ENCODE measurements at regions not wholly inside any gene's neighbourhood (a gene's known extent, or its start where the extent isn't known, plus 50 kb on each side); places are given as distances from the start of the nearest gene placed in this dataset.

GRCh38 chr2:5766056-5766455 lies 73.9 kb downstream of the SOX11 start:
- peaks cover 41% of the 10 kb centered on the region for H3K36me3 Mint-ChIP-seq
- no peak for DNase-seq (ENCODE audit: low spot score)
- POLR2A ChIA-PET = no interaction called here
- H3K9me3 Mint-ChIP-seq = peaks cover 59% of the 10 kb centered on the region
- H3K27ac Mint-ChIP-seq = no peak overlapping the region
- peaks cover 15% of the 10 kb centered on the region for H3K27me3 Mint-ChIP-seq (ENCODE audit: low read depth)
- H3K4me3 Mint-ChIP-seq = no peak overlapping the region
- H3K4me1 Mint-ChIP-seq = 0 out of 2 replicates have a peak, but pooled peaks cover 4% of the 10 kb centered on the region
- TF ChIP-seq ELF4 (CRISPR knock-in tag; IDR thresholded peaks at IDR 0.05; ENCODE audit: low read depth) (no peak), GTF2I (CRISPR knock-in tag; conservative IDR thresholded peaks at IDR 0.05) (no peak), CREM (CRISPR knock-in tag; IDR thresholded peaks at IDR 0.05) (no peak), ATF3 (CRISPR knock-in tag; conservative IDR thresholded peaks at IDR 0.05) (no peak), NFATC4 (CRISPR knock-in tag; IDR thresholded peaks at IDR 0.05) (no peak), IRF2 (CRISPR knock-in tag; IDR thresholded peaks at IDR 0.05; ENCODE audit: borderline replicate concordance, low read depth) (no peak)
- ATAC-seq = no peak
- CTCF ChIA-PET = no interaction called here

- H3K27ac Mint-ChIP-seq = no peak overlapping the region
- peaks cover 61% of the 10 kb centered on the region for H3K9me3 Mint-ChIP-seq
- DNase-seq (ENCODE audit: low spot score) (no peak), ATAC-seq (no peak)
- H3K4me3 Mint-ChIP-seq = no peak overlapping the region
- CTCF ChIA-PET = no interaction called here
- H3K36me3 Mint-ChIP-seq = peaks cover 39% of the 10 kb centered on the region
- TF ChIP-seq JAZF1 (CRISPR knock-in tag; IDR thresholded peaks at IDR 0.05) (no peak), MYBL2 (CRISPR knock-in tag; IDR thresholded peaks at IDR 0.05) (no peak), ZBTB43 (CRISPR knock-in tag; IDR thresholded peaks at IDR 0.05) (no peak), NR2C2 (CRISPR knock-in tag; IDR thresholded peaks at IDR 0.05) (no peak), NR1H2 (CRISPR knock-in tag; IDR thresholded peaks at IDR 0.05) (no peak), ZNF671 (CRISPR knock-in tag; IDR thresholded peaks at IDR 0.05) (no peak), HMGXB4 (CRISPR knock-in tag; IDR thresholded peaks at IDR 0.05) (no peak), ELF4 (CRISPR knock-in tag; IDR thresholded peaks at IDR 0.05; ENCODE audit: low read depth) (no peak), TEAD1 (CRISPR knock-in tag; IDR thresholded peaks at IDR 0.05) (no peak), ATF2 (CRISPR knock-in tag; IDR thresholded peaks at IDR 0.05; ENCODE audit: borderline replicate concordance, low read depth) (no peak), MLX (CRISPR knock-in tag; IDR thresholded peaks at IDR 0.05) (no peak), IRF1 (CRISPR knock-in tag; IDR thresholded peaks at IDR 0.05) (no peak), ZNF219 (CRISPR knock-in tag; IDR thresholded peaks at IDR 0.05; ENCODE audit: borderline replicate concordance) (no peak), SMAD3 (CRISPR knock-in tag; IDR thresholded peaks at IDR 0.05; ENCODE audit: borderline replicate concordance) (no peak), TCF7 (CRISPR knock-in tag; IDR thresholded peaks at IDR 0.05; ENCODE audit: low read depth) (no peak), ZNF281 (CRISPR knock-in tag; IDR thresholded peaks at IDR 0.05) (no peak), ARID4B (CRISPR knock-in tag; IDR thresholded peaks at IDR 0.05; ENCODE audit: borderline replicate concordance) (no peak)
- H3K27me3 Mint-ChIP-seq (ENCODE audit: low read depth) = peaks cover 15% of the 10 kb centered on the region
- POLR2A ChIA-PET = no interaction called here
- H3K4me1 Mint-ChIP-seq = 0 out of 2 replicates have a peak, but pooled peaks cover 4% of the 10 kb centered on the region
These were observed 74.4 kb downstream of the SOX11 start for GRCh38 chr2:5766561-5766960.

Measured in WTC11 (cell line).